GM10266 (cell line): ENCODE measurements at regions not wholly inside any gene's neighbourhood (a gene's known extent, or its start where the extent isn't known, plus 50 kb on each side); places are given as distances from the start of the nearest gene placed in this dataset.

Experiments used
- DNase-seq: peaks from one replicate; pipeline ENCODE4 v3.0.0; 2012; ENCODE audit errors: extremely low spot score
- TF ChIP-seq, protein P1 (sequence below): IDR thresholded peaks from 2 replicates; pipeline ENCODE4 v1.5.1; 2012; ENCODE audit warnings: mild to moderate bottlenecking, low read depth; ENCODE audit not compliant: control insufficient read depth, insufficient read depth; ENCODE audit errors: missing control alignments

DNA sequence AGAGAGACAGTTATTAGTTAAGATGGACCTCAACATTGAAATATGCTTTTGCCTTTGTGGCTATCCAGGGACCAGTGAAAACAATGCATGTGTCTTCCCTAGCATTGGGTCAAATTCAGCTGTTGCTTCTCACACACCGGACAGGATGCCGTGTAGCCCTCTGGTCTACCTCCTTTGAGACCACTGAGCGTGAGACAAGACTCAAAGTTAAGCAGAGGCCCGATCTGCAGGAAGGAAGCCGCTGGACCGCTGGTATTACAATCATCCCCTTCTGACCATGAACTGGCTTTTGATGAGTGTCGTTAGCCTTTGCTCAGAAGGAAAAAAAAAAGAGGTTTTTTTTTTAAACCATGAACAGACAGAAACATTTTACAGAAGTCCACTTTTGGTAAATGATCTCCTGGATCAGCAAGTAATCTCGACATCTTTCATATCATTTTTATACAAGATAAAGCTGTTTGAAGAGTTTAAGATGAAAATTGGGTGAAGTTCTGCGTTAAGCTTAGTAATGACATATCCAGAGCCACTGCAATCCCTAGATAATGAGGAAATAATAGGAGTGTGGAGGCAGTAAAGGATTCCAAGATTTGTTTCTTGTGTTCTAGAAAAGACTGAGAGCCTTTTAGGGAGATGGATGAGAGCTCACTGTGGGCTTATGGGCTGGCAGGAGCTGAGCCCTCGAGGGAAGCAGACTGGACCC, 622.8 kb downstream of the QKI start:
- DNase-seq, result no peak
- TF ChIP-seq, protein P1, sequence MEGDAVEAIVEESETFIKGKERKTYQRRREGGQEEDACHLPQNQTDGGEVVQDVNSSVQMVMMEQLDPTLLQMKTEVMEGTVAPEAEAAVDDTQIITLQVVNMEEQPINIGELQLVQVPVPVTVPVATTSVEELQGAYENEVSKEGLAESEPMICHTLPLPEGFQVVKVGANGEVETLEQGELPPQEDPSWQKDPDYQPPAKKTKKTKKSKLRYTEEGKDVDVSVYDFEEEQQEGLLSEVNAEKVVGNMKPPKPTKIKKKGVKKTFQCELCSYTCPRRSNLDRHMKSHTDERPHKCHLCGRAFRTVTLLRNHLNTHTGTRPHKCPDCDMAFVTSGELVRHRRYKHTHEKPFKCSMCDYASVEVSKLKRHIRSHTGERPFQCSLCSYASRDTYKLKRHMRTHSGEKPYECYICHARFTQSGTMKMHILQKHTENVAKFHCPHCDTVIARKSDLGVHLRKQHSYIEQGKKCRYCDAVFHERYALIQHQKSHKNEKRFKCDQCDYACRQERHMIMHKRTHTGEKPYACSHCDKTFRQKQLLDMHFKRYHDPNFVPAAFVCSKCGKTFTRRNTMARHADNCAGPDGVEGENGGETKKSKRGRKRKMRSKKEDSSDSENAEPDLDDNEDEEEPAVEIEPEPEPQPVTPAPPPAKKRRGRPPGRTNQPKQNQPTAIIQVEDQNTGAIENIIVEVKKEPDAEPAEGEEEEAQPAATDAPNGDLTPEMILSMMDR, result no peak

GRCh38 chr6:164035900-164036485, 621.5 kb downstream of the QKI start:
- no peak for DNase-seq
- TF ChIP-seq, protein P1, result no peak

DNA sequence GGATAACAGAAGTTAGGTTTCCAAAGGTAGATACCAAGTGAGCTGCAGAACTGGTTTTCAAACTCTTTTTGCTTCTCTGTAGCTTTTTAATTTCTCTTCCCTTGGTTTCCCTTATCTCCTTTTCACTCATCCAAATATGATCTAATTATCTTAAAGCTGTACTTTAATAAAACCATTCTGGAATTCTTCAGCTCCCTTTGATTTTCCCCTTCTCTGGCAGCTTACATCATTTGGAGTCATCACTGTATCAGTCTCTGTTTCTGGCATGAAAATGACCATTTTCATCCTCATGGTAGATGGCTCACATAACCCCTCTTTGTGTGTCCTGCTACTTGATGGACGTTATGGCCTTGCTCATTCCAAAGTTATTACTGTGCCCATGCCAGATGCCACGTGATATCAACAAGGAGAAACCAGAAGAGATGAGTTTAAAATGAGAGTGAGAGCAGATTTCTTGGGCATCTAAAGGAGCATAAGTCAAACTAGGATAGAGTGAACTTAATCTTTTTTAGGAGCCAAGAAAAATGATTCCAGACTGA, 620.2 kb downstream of the QKI start:
- no peak for DNase-seq
- TF ChIP-seq, protein P1, result no peak

DNA sequence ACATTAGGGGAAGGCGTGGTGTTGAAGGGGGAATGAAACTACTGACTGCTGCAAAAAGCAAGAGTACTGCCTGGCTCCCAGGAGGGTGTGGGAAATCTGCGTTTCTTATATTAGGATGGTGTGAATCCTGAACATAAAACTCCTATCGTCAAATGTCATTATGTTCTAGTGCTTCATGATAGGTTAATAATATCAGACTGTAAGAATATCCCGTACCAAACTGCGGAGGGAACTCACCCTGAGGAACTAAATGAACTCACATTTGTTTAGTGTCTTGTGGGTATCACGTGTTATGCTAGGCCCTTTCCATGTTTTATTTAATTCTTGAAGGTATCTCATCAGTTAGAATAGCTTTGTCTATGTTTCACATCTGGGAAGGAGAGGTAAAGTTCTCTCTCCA, 610.7 kb downstream of the QKI start:
- TF ChIP-seq, protein P1, result no peak
- no peak for DNase-seq

DNA sequence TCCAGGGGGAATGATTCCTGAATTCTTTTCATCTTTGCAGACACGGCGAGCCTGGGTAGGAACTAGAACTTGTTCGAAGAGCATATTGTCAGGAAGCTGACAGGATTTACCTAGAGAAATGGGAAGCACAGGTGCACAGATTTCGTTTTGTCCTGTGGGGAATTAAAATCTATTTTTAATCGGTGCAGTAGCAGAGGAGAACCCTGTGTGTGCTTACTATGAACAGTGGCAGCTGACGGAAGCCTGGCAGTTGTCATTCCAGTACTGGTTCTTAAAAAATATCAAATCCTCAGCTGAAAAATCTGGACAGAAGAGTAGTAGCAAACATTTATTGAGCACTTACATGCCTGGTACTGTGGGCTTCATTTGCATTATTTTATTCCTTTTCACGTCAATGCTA, 609.0 kb downstream of the QKI start:
- DNase-seq, result no peak
- TF ChIP-seq, protein P1, result no peak

DNA sequence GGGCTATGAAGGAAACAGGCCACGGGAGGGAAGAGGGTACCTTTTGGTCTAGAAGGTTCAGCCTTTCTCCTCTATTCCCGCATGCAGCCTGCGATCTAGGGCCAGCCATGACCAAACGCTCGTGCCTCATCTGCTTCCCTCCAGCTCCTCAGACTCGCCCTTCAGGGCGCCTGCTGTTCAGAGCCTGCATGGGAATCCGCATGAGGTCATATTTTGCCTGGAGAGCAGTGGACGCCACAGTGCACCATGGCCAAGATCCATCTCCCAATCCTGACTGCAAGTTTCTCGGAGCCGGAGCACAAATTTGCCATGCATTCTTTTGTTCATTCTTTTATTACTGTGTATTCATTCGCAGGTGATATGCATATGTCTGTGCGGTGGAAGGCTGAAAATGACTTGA, 608.1 kb downstream of the QKI start:
- TF ChIP-seq, protein P1, result no peak
- DNase-seq, result no peak
